HEK293 (cell line): ENCODE measurements at regions not wholly inside any gene's neighbourhood (a gene's known extent, or its start where the extent isn't known, plus 50 kb on each side); places are given as distances from the start of the nearest gene placed in this dataset.

Experiments used
- CTCF ChIA-PET: fragments of 350-600 bp; formaldehyde crosslinking; extraction: SDS; loops from one replicate; lab custom pipeline; 2021; ENCODE audit warnings: antibody characterized with exemption; lab: Yijun Ruan, JAX
- POLR2A ChIA-PET: fragments of 300-600 bp; formaldehyde crosslinking; extraction: SDS; loops from one replicate; lab custom pipeline; 2020; ENCODE audit warnings: antibody characterized with exemption, inconsistent platforms; lab: Yijun Ruan, JAX
- H3K27ac ChIP-seq: fragments of 200-500 bp; sonication (Bioruptor generic); 2 replicates; pipeline ENCODE4 v1.5.1; 2014; ENCODE audit warnings: low read depth, low read length, control low read depth, inconsistent platforms; ENCODE audit errors: extremely low read depth
- H3K36me3 ChIP-seq, 2 experiments: fragments of 200-500 bp in 1 of 2; sonication (Bioruptor generic) in 1 of 2; 1 replicate in 1 of 2; 2 replicates in 1 of 2; pipeline ENCODE4 v1.5.1; 2014 to 2017; ENCODE audit warnings: inconsistent platforms in 2 of 2, low read length in 2 of 2; ENCODE audit not compliant: control insufficient read depth in 2 of 2, insufficient read depth in 1 of 2
- H3K4me1 ChIP-seq: fragments of 200-500 bp; sonication (Bioruptor generic); 2 replicates; pipeline ENCODE4 v1.5.1; 2014; ENCODE audit warnings: mild to moderate bottlenecking, low read length, inconsistent platforms; ENCODE audit not compliant: control insufficient read depth, insufficient read depth
- H3K4me3 ChIP-seq: 2 replicates; pipeline ENCODE4 v1.5.1; 2011; ENCODE audit warnings: low read depth, mild to moderate bottlenecking, control low read depth, low read length, moderate library complexity
- H3K9me3 ChIP-seq: fragments of 200-500 bp; sonication (Bioruptor generic); 2 replicates; pipeline ENCODE4 v1.5.1; 2014; ENCODE audit warnings: low read depth, low read length, inconsistent platforms; ENCODE audit not compliant: control insufficient read depth, insufficient read depth
- IKZF3 ChIP-seq: fragments of 450-650 bp; IDR thresholded peaks from 2 replicates; pipeline ENCODE4 v1.5.0; 2018; ENCODE audit warnings: missing biosample characterization, mild to moderate bottlenecking, missing genetic modification characterization, moderate library complexity
- INSM2 ChIP-seq: fragments of 450-650 bp; formaldehyde crosslinking; IDR thresholded peaks from 2 replicates; pipeline ENCODE4 v1.5.1; 2016; ENCODE audit warnings: missing biosample characterization, missing genetic modification characterization
- PRDM1 ChIP-seq: fragments of 450-650 bp; formaldehyde crosslinking; IDR thresholded peaks from 2 replicates; pipeline ENCODE4; 2016; ENCODE audit warnings: missing biosample characterization, missing genetic modification characterization
- ZBTB7A ChIP-seq: fragments of 450-650 bp; formaldehyde crosslinking; IDR thresholded peaks from 2 replicates; pipeline ENCODE4 v1.5.1; 2016; ENCODE audit warnings: low read depth, missing biosample characterization, missing genetic modification characterization
- ZFP37 ChIP-seq: fragments of 450-650 bp; formaldehyde crosslinking; IDR thresholded peaks from 2 replicates; pipeline ENCODE4 v1.5.1; 2016; ENCODE audit warnings: missing biosample characterization, missing genetic modification characterization
- ZNF121 ChIP-seq: fragments of 450-650 bp; formaldehyde crosslinking; IDR thresholded peaks from 2 replicates; pipeline ENCODE4 v1.5.1; 2016; ENCODE audit warnings: missing biosample characterization, missing genetic modification characterization
- ZNF157 ChIP-seq: fragments of 450-650 bp; formaldehyde crosslinking; IDR thresholded peaks from 2 replicates; pipeline ENCODE4 v1.5.1; 2016; ENCODE audit warnings: missing biosample characterization, missing genetic modification characterization
- ZNF169 ChIP-seq: fragments of 450-650 bp; formaldehyde crosslinking; IDR thresholded peaks from 2 replicates; pipeline ENCODE4 v1.5.1; 2016; ENCODE audit warnings: missing biosample characterization, missing genetic modification characterization
- ZNF175 ChIP-seq: fragments of 450-650 bp; formaldehyde crosslinking; IDR thresholded peaks from 2 replicates; pipeline ENCODE4 v1.5.1; 2016; ENCODE audit warnings: missing biosample characterization, missing genetic modification characterization
- ZNF184 ChIP-seq: fragments of 450-650 bp; IDR thresholded peaks from 2 replicates; pipeline ENCODE4 v1.5.1; 2018; ENCODE audit warnings: missing biosample characterization, mild to moderate bottlenecking, missing genetic modification characterization
- ZNF221 ChIP-seq: fragments of 450-650 bp; formaldehyde crosslinking; IDR thresholded peaks from 2 replicates; pipeline ENCODE4 v1.5.1; 2017; ENCODE audit warnings: missing biosample characterization, missing genetic modification characterization, borderline replicate concordance
- ZNF223 ChIP-seq: fragments of 450-650 bp; formaldehyde crosslinking; IDR thresholded peaks from 2 replicates; pipeline ENCODE4 v1.5.1; 2016; ENCODE audit warnings: missing biosample characterization, missing genetic modification characterization
- ZNF26 ChIP-seq: fragments of 450-650 bp; formaldehyde crosslinking; IDR thresholded peaks from 2 replicates; pipeline ENCODE4 v1.5.1; 2016; ENCODE audit warnings: missing biosample characterization, missing genetic modification characterization
- ZNF266 ChIP-seq: fragments of 450-650 bp; formaldehyde crosslinking; IDR thresholded peaks from 2 replicates; pipeline ENCODE4 v1.5.1; 2016; ENCODE audit warnings: missing biosample characterization, missing genetic modification characterization, low read depth
- ZNF335 ChIP-seq: fragments of 450-650 bp; formaldehyde crosslinking; conservative IDR thresholded peaks from 2 replicates; pipeline ENCODE4 v1.5.1; 2016; ENCODE audit warnings: missing biosample characterization, missing genetic modification characterization
- ZNF426 ChIP-seq: fragments of 450-650 bp; formaldehyde crosslinking; IDR thresholded peaks from 2 replicates; pipeline ENCODE4 v1.5.1; 2017; ENCODE audit warnings: missing biosample characterization, missing genetic modification characterization, mild to moderate bottlenecking, inconsistent platforms, moderate library complexity
- ZNF433 ChIP-seq: fragments of 450-650 bp; formaldehyde crosslinking; IDR thresholded peaks from 2 replicates; pipeline ENCODE4 v1.5.1; 2016; ENCODE audit warnings: missing biosample characterization, missing genetic modification characterization, low read depth
- ZNF623 ChIP-seq: fragments of 450-650 bp; formaldehyde crosslinking; IDR thresholded peaks from 2 replicates; pipeline ENCODE4 v1.5.1; 2016; ENCODE audit warnings: missing biosample characterization, missing genetic modification characterization
- ZSCAN23 ChIP-seq: fragments of 450-650 bp; formaldehyde crosslinking; IDR thresholded peaks from 2 replicates; pipeline ENCODE4 v1.5.1; 2016; ENCODE audit warnings: missing biosample characterization, missing genetic modification characterization
- ZXDB ChIP-seq: fragments of 450-650 bp; formaldehyde crosslinking; IDR thresholded peaks from 2 replicates; pipeline ENCODE4 v1.5.1; 2016; ENCODE audit warnings: missing biosample characterization, missing genetic modification characterization
- TF ChIP-seq, protein P1 (sequence below): fragments of 450-650 bp; formaldehyde crosslinking; IDR thresholded peaks from 2 replicates; pipeline ENCODE4 v1.5.1; 2016; ENCODE audit warnings: missing biosample characterization, missing genetic modification characterization
- TF ChIP-seq, protein P2 (sequence below): fragments of 450-650 bp; formaldehyde crosslinking; IDR thresholded peaks from 2 replicates; pipeline ENCODE4 v1.5.1; 2017; ENCODE audit warnings: missing biosample characterization, mild to moderate bottlenecking, missing genetic modification characterization, moderate library complexity
- TF ChIP-seq, protein P3 (sequence below): fragments of 450-650 bp; formaldehyde crosslinking; IDR thresholded peaks from 2 replicates; pipeline ENCODE4 v1.5.1; 2016; ENCODE audit warnings: missing biosample characterization, missing genetic modification characterization
- TF ChIP-seq, protein P4 (sequence below): fragments of 450-650 bp; formaldehyde crosslinking; IDR thresholded peaks from 2 replicates; pipeline ENCODE4 v1.5.1; 2017; ENCODE audit warnings: missing biosample characterization, missing genetic modification characterization
- TF ChIP-seq, protein P5 (sequence below): fragments of 450-650 bp; formaldehyde crosslinking; IDR thresholded peaks from 2 replicates; pipeline ENCODE4; 2016; ENCODE audit warnings: missing biosample characterization, missing genetic modification characterization

DNA sequence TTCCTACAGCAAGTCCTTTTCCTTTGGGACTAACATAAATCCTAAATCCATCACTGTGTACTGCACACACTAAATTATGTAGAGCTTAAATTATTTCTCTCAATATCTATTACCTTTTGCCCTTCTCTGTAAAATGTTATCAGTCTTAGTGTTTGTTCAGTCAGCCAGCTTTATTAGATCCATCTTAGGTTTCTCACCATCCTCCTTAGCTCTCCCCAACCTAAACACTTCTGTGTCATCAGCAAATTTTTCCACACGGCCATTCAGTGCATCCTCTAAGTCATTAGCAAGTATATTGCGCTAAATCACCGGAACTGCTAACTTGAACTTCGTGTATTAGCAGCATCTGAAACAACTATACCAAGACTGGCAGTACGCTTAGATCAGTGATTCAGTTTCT lies 142.1 kb upstream of the ZNF438 start (continued):
- no peak for TF ChIP-seq ZNF433
- no peak for TF ChIP-seq ZSCAN23 (tag by site-specific recombination)
- TF ChIP-seq, protein P1, sequence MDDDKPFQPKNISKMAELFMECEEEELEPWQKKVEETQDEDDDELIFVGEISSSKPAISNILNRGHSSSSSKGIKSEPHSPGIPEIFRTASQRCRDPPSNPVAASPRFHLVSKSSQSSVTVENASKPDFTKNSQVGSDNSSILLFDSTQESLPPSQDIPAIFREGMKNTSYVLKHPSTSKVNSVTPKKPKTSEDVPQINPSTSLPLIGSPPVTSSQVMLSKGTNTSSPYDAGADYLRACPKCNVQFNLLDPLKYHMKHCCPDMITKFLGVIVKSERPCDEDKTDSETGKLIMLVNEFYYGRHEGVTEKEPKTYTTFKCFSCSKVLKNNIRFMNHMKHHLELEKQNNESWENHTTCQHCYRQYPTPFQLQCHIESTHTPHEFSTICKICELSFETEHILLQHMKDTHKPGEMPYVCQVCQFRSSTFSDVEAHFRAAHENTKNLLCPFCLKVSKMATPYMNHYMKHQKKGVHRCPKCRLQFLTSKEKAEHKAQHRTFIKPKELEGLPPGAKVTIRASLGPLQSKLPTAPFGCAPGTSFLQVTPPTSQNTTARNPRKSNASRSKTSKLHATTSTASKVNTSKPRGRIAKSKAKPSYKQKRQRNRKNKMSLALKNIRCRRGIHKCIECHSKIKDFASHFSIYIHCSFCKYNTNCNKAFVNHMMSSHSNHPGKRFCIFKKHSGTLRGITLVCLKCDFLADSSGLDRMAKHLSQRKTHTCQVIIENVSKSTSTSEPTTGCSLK (tag by site-specific recombination), result no peak
- TF ChIP-seq ZFP37 (tag by site-specific recombination), result no peak
- TF ChIP-seq, protein P2, sequence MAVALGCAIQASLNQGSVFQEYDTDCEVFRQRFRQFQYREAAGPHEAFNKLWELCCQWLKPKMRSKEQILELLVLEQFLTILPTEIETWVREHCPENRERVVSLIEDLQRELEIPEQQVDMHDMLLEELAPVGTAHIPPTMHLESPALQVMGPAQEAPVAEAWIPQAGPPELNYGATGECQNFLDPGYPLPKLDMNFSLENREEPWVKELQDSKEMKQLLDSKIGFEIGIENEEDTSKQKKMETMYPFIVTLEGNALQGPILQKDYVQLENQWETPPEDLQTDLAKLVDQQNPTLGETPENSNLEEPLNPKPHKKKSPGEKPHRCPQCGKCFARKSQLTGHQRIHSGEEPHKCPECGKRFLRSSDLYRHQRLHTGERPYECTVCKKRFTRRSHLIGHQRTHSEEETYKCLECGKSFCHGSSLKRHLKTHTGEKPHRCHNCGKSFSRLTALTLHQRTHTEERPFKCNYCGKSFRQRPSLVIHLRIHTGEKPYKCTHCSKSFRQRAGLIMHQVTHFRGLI, result no peak
- TF ChIP-seq ZNF184, result no peak
- no peak for TF ChIP-seq ZNF121 (tag by site-specific recombination)
- TF ChIP-seq, protein P3, sequence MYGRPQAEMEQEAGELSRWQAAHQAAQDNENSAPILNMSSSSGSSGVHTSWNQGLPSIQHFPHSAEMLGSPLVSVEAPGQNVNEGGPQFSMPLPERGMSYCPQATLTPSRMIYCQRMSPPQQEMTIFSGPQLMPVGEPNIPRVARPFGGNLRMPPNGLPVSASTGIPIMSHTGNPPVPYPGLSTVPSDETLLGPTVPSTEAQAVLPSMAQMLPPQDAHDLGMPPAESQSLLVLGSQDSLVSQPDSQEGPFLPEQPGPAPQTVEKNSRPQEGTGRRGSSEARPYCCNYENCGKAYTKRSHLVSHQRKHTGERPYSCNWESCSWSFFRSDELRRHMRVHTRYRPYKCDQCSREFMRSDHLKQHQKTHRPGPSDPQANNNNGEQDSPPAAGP (tag by site-specific recombination), result no peak
- TF ChIP-seq ZNF623 (tag by site-specific recombination), result no peak
- TF ChIP-seq ZNF26 (tag by site-specific recombination), result no peak
- TF ChIP-seq ZNF223, result no peak
- no peak for TF ChIP-seq INSM2 (tag by site-specific recombination)
- TF ChIP-seq IKZF3, result no peak
- TF ChIP-seq ZNF157 (tag by site-specific recombination), result no peak
- TF ChIP-seq ZNF426 (tag by site-specific recombination), result no peak

- CTCF ChIA-PET, result no interaction called here
Observed at GRCh38 chr10:31179091-31179680, 139.8 kb upstream of the ZEB1 start.

More at GRCh38 chr10:31179091-31179680, 139.8 kb upstream of the ZEB1 start:
- H3K4me1 ChIP-seq, result no peaks in the 10 kb centered on the region
- H3K27ac ChIP-seq, result no peak overlapping the region
- no peaks in the 10 kb centered on the region for H3K36me3 ChIP-seq
- H3K4me3 ChIP-seq, result no peak overlapping the region
- TF ChIP-seq ZNF335 (tag by site-specific recombination) (no peak), ZNF169 (no peak), ZNF266 (no peak), ZNF433 (no peak), ZNF221 (tag by site-specific recombination) (no peak), PRDM1 (tag by site-specific recombination) (no peak), ZNF175 (no peak), ZXDB (no peak), ZBTB7A (tag by site-specific recombination) (no peak)
- TF ChIP-seq, protein P4, sequence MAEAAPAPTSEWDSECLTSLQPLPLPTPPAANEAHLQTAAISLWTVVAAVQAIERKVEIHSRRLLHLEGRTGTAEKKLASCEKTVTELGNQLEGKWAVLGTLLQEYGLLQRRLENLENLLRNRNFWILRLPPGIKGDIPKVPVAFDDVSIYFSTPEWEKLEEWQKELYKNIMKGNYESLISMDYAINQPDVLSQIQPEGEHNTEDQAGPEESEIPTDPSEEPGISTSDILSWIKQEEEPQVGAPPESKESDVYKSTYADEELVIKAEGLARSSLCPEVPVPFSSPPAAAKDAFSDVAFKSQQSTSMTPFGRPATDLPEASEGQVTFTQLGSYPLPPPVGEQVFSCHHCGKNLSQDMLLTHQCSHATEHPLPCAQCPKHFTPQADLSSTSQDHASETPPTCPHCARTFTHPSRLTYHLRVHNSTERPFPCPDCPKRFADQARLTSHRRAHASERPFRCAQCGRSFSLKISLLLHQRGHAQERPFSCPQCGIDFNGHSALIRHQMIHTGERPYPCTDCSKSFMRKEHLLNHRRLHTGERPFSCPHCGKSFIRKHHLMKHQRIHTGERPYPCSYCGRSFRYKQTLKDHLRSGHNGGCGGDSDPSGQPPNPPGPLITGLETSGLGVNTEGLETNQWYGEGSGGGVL (tag by site-specific recombination), result no peak
- TF ChIP-seq, protein P5, sequence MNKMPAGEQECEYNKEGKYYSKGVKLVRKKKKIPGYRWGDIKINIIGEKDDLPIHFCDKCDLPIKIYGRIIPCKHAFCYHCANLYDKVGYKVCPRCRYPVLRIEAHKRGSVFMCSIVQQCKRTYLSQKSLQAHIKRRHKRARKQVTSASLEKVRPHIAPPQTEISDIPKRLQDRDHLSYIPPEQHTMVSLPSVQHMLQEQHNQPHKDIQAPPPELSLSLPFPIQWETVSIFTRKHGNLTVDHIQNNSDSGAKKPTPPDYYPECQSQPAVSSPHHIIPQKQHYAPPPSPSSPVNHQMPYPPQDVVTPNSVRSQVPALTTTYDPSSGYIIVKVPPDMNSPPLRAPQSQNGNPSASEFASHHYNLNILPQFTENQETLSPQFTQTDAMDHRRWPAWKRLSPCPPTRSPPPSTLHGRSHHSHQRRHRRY (tag by site-specific recombination), result no peak
- POLR2A ChIA-PET, result no interaction called here
- H3K9me3 ChIP-seq, result no peaks in the 10 kb centered on the region
